T-cell (primary cell): ENCODE measurements at regions not wholly inside any gene's neighbourhood (a gene's known extent, or its start where the extent isn't known, plus 50 kb on each side); places are given as distances from the start of the nearest gene placed in this dataset.

ENCODE experiments used
- ATAC-seq, 4 experiments: fragments of 200-7000 bp in 3 of 4; fragments of 150-1000 bp in 1 of 4; cut with Tn5 transposase; replicated peaks in 1 of 4; 1 replicate in 3 of 4; 2 replicates in 1 of 4; pipeline ENCODE4 v1.10.0; 2021; ENCODE audit warnings: moderate library complexity in 3 of 4, mild to moderate bottlenecking in 2 of 4, moderate number of reproducible peaks in 1 of 4
- CTCF ChIA-PET, 2 donors: fragments of 300-600 bp; sonication (Branson Sonifier 250); formaldehyde crosslinking; loops; one replicate each; lab custom pipeline; 2022; ENCODE audit warnings: antibody characterized with exemption in 2 of 2; lab: Charles Lee
- POLR2A ChIA-PET, 2 donors: fragments of 300-600 bp; sonication (Branson Sonifier 250); formaldehyde crosslinking; loops; one replicate each; lab custom pipeline; 2022; ENCODE audit warnings: antibody characterized with exemption in 2 of 2; lab: Charles Lee
- DNase-seq, 35 experiments: peaks; one replicate each; pipeline versions ENCODE4 v3.0.0 to v3.0.0-alpha.2; 2013 to 2023
- H3K27ac ChIP-seq: one replicate; pipeline ENCODE4 v1.5.1; 2013; ENCODE audit warnings: low read length
- H3K27me3 ChIP-seq, 2 experiments: replicated peaks in 1 of 2; 1 replicate in 1 of 2; 2 replicates in 1 of 2; pipeline versions ENCODE4 v1.6.1 to v1.7.0; 2013; ENCODE audit warnings: low read length in 1 of 2, mixed read lengths in 1 of 2; ENCODE audit not compliant: control insufficient read depth in 2 of 2, insufficient read depth in 2 of 2; ENCODE audit errors: extremely low read depth in 1 of 2
- H3K36me3 ChIP-seq, 2 donors: 1 replicate in 1 of 2; 2 replicates in 1 of 2; pipeline versions ENCODE4 v1.6.1 to v1.7.0; 2013; ENCODE audit warnings: low read length in 1 of 2; ENCODE audit not compliant: control insufficient read depth in 2 of 2, insufficient read depth in 1 of 2; ENCODE audit errors: extremely low read depth in 1 of 2
- H3K4me1 ChIP-seq, 2 experiments: 1 replicate in 1 of 2; 2 replicates in 1 of 2; pipeline versions ENCODE4 v1.6.1 to v1.7.0; 2013; ENCODE audit warnings: low read length in 2 of 2, mixed read lengths in 1 of 2; ENCODE audit not compliant: insufficient read depth in 2 of 2, control insufficient read depth in 1 of 2; ENCODE audit errors: extremely low read depth in 1 of 2
- H3K4me3 ChIP-seq, 2 donors: 1 replicate in 1 of 2; 2 replicates in 1 of 2; pipeline versions ENCODE4 v1.5.1 to v1.7.0; 2013; ENCODE audit warnings: mild to moderate bottlenecking in 2 of 2, low read length in 1 of 2, moderate library complexity in 1 of 2; ENCODE audit not compliant: control insufficient read depth in 1 of 2; ENCODE audit errors: extremely low read depth in 1 of 2
- H3K9me3 ChIP-seq: 2 replicates; pipeline ENCODE4 v1.7.0; 2013
- H3K27ac Mint-ChIP-seq, 2 donors: one replicate each; pipeline ENCODE4 v1.8.0; 2020 to 2021; ENCODE audit warnings: mild to moderate bottlenecking in 2 of 2, mixed read lengths in 2 of 2
- H3K27me3 Mint-ChIP-seq, 2 donors: one replicate each; pipeline ENCODE4 v1.8.0; 2021 to 2022; ENCODE audit warnings: mixed read lengths in 2 of 2
- H3K36me3 Mint-ChIP-seq: one replicate; pipeline ENCODE4 v1.8.0; 2021; ENCODE audit warnings: mixed read lengths
- H3K4me1 Mint-ChIP-seq, 3 donors: one replicate each; pipeline ENCODE4 v1.8.0; 2020 to 2022; ENCODE audit warnings: mixed read lengths in 3 of 3, mild to moderate bottlenecking in 1 of 3
- H3K4me3 Mint-ChIP-seq, 3 donors: one replicate each; pipeline ENCODE4 v1.8.0; 2020 to 2022; ENCODE audit warnings: mild to moderate bottlenecking in 3 of 3, mixed read lengths in 3 of 3, moderate library complexity in 3 of 3
- H3K9me3 Mint-ChIP-seq, 3 donors: one replicate each; pipeline ENCODE4 v1.8.0; 2020 to 2022; ENCODE audit warnings: mixed read lengths in 3 of 3
- WGBS: methylation state at CpG from one replicate; pipeline ENCODE4 v1.1.5; 2013; ENCODE audit warnings: missing lambda C conversion rate; ENCODE audit not compliant: insufficient coverage; 5-methylcytosine and 5-hydroxymethylcytosine counted together

DNA sequence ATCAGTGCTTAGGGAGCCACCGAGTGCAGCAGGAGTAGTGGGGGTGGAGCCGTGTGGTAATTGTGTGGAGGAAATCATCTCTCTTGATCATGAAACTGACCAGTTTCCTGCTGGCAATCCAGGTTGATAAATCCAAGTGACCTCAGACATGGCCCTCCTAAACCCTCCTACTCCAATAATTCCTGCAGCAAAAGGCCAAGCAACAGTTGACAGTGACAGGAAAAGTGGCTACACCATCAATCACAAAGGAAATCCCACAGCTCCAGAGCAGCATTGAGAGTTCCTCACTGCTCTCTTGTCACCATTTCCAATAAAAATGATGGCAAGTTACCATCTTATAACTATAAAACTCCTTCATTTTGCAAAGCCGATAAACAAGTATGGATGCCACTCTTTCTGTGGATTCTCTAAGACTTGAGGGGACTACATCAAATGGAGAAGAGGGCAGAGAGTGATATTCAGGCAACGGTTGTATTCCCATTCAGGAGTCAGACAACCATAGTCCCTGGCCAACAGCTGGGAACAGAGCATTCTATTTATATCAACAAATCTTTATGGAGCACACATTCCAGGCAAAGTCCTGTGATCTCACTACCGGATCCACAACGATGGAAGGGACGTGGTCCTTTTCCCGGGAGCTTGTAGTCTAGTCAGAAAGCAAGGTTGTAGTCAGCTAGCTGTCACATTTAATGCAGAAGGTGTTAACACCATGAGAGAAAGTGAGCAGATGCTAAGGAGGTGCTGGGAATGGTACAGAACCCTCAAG is 312.5 kb upstream of the CTNNB1 start:
- no peak overlapping the region for H3K4me3 Mint-ChIP-seq
- ChIA-PET POLR2A (no interaction called here), CTCF (no interaction called here)
- Histone ChIP-seq H3K36me3 (no peaks in the 10 kb centered on the region), H3K27me3 (peaks cover 0 to 3% of the 10 kb centered on the region in 2 experiments), H3K4me3 (no peak overlapping the region), H3K4me1 (no peaks in the 10 kb centered on the region), H3K9me3 (no peaks in the 10 kb centered on the region), H3K27ac (no peak overlapping the region)
- H3K4me1 Mint-ChIP-seq = no peaks in the 10 kb centered on the region
- H3K27me3 Mint-ChIP-seq = peaks cover 4 to 17% of the 10 kb centered on the region in 2 donors
- DNase-seq (no peak), ATAC-seq (no peak)
- no peaks in the 10 kb centered on the region for H3K9me3 Mint-ChIP-seq
- WGBS = 80% methylated on average over 1 of the region's 8 CpGs
- H3K27ac Mint-ChIP-seq = no peak overlapping the region
- H3K36me3 Mint-ChIP-seq = no peaks in the 10 kb centered on the region

DNA sequence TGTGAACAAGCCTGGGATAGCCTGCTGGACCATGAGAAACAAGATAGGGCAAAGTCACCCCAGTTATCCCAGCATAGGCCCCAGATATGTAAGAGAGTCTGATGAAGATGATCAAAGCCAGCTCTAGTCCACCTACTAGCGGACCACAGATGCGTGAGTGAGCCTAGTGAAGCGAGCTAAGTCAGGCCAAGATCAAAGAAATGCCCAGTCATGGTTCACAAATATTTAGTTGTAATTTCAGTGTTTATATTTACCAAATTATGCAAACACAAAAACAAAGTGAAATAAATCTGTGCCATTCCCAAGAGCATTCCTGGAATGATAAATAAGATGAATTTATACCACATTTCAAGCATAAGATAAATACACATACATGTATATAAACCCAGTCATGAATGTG is 308.1 kb upstream of the CTNNB1 start:
- no peaks in the 10 kb centered on the region for H3K9me3 ChIP-seq
- ChIA-PET CTCF (no interaction called here), POLR2A (interaction anchor here (0.6 kb wide), 2 partner anchors 308 to 1932 kb away, joined by 6 to 13 read pairs; partner anchors contain the start of gene CTNNB1 (in 1 of the 2))
- no peaks in the 10 kb centered on the region for H3K9me3 Mint-ChIP-seq
- H3K36me3 ChIP-seq = no peaks in the 10 kb centered on the region
- no peak overlapping the region for H3K4me3 ChIP-seq
- H3K27ac ChIP-seq = no peak overlapping the region
- no peak for ATAC-seq
- H3K4me1 Mint-ChIP-seq = no peaks in the 10 kb centered on the region
- peaks cover 4 to 9% of the 10 kb centered on the region in 2 donors for H3K27me3 Mint-ChIP-seq
- H3K27me3 ChIP-seq = no peaks in the 10 kb centered on the region
- H3K36me3 Mint-ChIP-seq = no peaks in the 10 kb centered on the region
- H3K4me1 ChIP-seq = no peaks in the 10 kb centered on the region
- no peak overlapping the region for H3K4me3 Mint-ChIP-seq
- no peak overlapping the region for H3K27ac Mint-ChIP-seq
- no CpG with 5 or more reads among the region's 3 CpGs for WGBS
- no peak for DNase-seq

DNA sequence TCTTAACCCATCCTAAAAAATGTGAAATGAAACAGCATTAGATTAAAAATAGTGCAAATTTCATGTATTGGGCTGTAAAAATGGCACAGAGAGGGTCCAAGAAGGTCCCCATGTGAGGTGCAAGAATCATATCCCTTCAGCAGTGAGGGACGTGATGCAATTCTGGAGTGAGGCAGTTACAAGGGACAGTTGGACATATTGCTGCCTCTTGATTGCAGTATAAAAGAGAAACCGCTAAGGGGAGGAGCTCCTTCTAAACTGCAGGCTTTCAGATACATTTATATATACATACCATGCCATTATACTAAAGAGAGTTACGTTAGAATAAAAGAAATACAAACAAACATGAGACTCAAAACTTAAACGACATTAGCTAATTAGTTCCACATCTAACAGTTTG is 304.2 kb upstream of the CTNNB1 start:
- H3K27ac Mint-ChIP-seq = no peak overlapping the region
- DNase-seq (no peak), ATAC-seq (no peak)
- Histone ChIP-seq H3K4me1 (no peaks in the 10 kb centered on the region), H3K9me3 (no peaks in the 10 kb centered on the region), H3K4me3 (no peak overlapping the region), H3K27ac (no peak overlapping the region), H3K27me3 (peaks cover 0 to 3% of the 10 kb centered on the region in 2 experiments), H3K36me3 (no peaks in the 10 kb centered on the region)
- H3K9me3 Mint-ChIP-seq = no peaks in the 10 kb centered on the region
- ChIA-PET POLR2A (no interaction called here), CTCF (interaction anchor here in 1 of 2 donors (0.7 kb wide), 1 partner anchor 382 kb away, joined by 4 read pairs; no protein-coding TSS in a partner anchor)
- peaks cover 0 to 1% of the 10 kb centered on the region in 2 donors for H3K27me3 Mint-ChIP-seq
- no peaks in the 10 kb centered on the region for H3K36me3 Mint-ChIP-seq
- no peak overlapping the region for H3K4me3 Mint-ChIP-seq
- H3K4me1 Mint-ChIP-seq = no peaks in the 10 kb centered on the region
- WGBS = no CpG with 5 or more reads among the region's 4 CpGs

DNA sequence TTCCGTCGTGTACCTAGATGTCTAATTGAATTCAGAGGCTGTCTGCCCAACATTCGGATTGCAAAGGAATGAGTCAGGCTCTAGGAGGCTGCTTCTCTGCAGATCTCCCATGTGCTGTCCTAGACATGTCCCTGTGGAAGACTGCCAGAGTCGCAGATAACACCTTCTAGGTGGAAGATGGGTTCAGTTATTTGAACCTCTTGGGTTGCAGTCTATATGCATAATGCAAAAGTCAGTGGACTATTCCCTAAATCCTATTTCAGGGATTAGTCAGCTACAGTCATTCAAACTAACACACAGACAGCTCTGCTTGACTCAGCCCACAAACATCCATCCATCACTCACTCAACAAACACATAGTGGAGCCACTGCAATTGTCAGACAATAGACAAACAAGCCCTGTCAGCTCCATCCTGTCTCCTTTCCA is 300.0 kb upstream of the CTNNB1 start:
- WGBS = no CpG with 5 or more reads among the region's 4 CpGs
- Histone ChIP-seq H3K36me3 (no peaks in the 10 kb centered on the region), H3K27ac (no peak overlapping the region), H3K9me3 (no peaks in the 10 kb centered on the region), H3K4me3 (no peak overlapping the region), H3K27me3 (peaks cover 0 to 3% of the 10 kb centered on the region in 2 experiments), H3K4me1 (no peaks in the 10 kb centered on the region)
- H3K4me3 Mint-ChIP-seq = no peak overlapping the region
- H3K36me3 Mint-ChIP-seq = no peaks in the 10 kb centered on the region
- no peaks in the 10 kb centered on the region for H3K27me3 Mint-ChIP-seq
- no peaks in the 10 kb centered on the region for H3K9me3 Mint-ChIP-seq
- H3K4me1 Mint-ChIP-seq = no peaks in the 10 kb centered on the region
- ATAC-seq = no peak
- no peak overlapping the region for H3K27ac Mint-ChIP-seq
- DNase-seq = no peak
- POLR2A ChIA-PET = no interaction called here
- CTCF ChIA-PET = no interaction called here

GRCh38 chr3:40901298-40901697 is 298.0 kb upstream of the CTNNB1 start:
- H3K9me3 ChIP-seq = no peaks in the 10 kb centered on the region
- H3K27ac Mint-ChIP-seq = no peak overlapping the region
- peaks cover 0 to 3% of the 10 kb centered on the region in 2 experiments for H3K27me3 ChIP-seq
- ATAC-seq (no peak), DNase-seq (no peak)
- no peaks in the 10 kb centered on the region for H3K36me3 Mint-ChIP-seq
- no peak overlapping the region for H3K4me3 ChIP-seq
- WGBS = 85% methylated on average over 2 of the region's 3 CpGs
- H3K4me3 Mint-ChIP-seq = no peak overlapping the region
- H3K27me3 Mint-ChIP-seq = no peaks in the 10 kb centered on the region
- peaks cover 0 to 4% (median 0%) of the 10 kb centered on the region in 3 donors for H3K9me3 Mint-ChIP-seq
- H3K4me1 ChIP-seq = no peaks in the 10 kb centered on the region
- ChIA-PET POLR2A (no interaction called here), CTCF (no interaction called here)
- H3K27ac ChIP-seq = no peak overlapping the region
- no peaks in the 10 kb centered on the region for H3K4me1 Mint-ChIP-seq
- no peaks in the 10 kb centered on the region for H3K36me3 ChIP-seq

DNA sequence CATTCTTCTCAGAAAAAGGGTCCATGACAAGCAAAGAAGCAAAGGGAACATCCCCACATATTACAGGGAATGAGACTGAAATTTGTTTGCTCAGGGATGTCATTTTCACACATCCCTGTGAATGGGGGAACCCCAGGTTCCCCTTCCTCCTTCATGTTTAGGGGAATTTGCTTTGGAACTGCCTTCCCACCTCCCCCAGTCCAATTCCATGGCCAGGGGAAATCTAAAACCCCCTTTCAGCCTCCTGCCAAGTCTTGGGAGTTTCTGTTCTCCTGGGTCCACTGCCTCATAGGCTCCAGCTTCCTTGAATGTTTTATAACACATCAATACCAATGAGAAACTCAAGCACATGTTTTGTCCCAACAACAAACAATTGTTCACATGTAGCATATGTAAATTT is 297.5 kb upstream of the CTNNB1 start:
- H3K27ac Mint-ChIP-seq = no peak overlapping the region
- H3K27me3 Mint-ChIP-seq = no peaks in the 10 kb centered on the region
- no peak for DNase-seq
- ChIA-PET CTCF (no interaction called here), POLR2A (no interaction called here)
- Histone ChIP-seq H3K36me3 (no peaks in the 10 kb centered on the region), H3K9me3 (no peaks in the 10 kb centered on the region), H3K27me3 (peaks cover 0 to under 1% of the 10 kb centered on the region in 2 experiments), H3K4me1 (no peaks in the 10 kb centered on the region), H3K4me3 (no peak overlapping the region), H3K27ac (no peak overlapping the region)
- H3K4me1 Mint-ChIP-seq = no peaks in the 10 kb centered on the region
- H3K4me3 Mint-ChIP-seq = no peak overlapping the region
- H3K9me3 Mint-ChIP-seq = peaks cover 0 to 4% (median 0%) of the 10 kb centered on the region in 3 donors
- H3K36me3 Mint-ChIP-seq = no peaks in the 10 kb centered on the region
- no peak for ATAC-seq
